HepG2 (cell line): ENCODE measurements at regions not wholly inside any gene's neighbourhood (a gene's known extent, or its start where the extent isn't known, plus 50 kb on each side); places are given as distances from the start of the nearest gene placed in this dataset.
"Not testable (repeated sequence)": the region's sequence is repeated elsewhere in the genome, so short reads cannot be mapped to it uniquely, and the experiment has no call there.

Experiments
- ASH2L ChIP-seq: fragments of 300-600, 200-600 bp; sonication (generic); IDR thresholded peaks from 2 replicates; pipeline ENCODE4 v1.7.0; 2017; ENCODE audit warnings: low read depth, mild to moderate bottlenecking, moderate library complexity, mixed read lengths, low read length; ENCODE audit not compliant: insufficient read length
- FOXM1 ChIP-seq: sonication (generic); formaldehyde crosslinking; IDR thresholded peaks from 2 replicates; pipeline ENCODE4 v1.5.0; 2020; ENCODE audit warnings: missing genetic modification reagents
- KLF6 ChIP-seq: IDR thresholded peaks from 2 replicates; pipeline ENCODE4 v1.8.0; 2016; ENCODE audit warnings: missing biosample characterization, missing genetic modification reagents
- POLR2A ChIP-seq, 2 experiments: IDR thresholded peaks; 2 replicates each; pipeline ENCODE4 v1.6.1; 2011; ENCODE audit warnings: low read depth in 2 of 2, low read length in 2 of 2, mild to moderate bottlenecking in 1 of 2, moderate library complexity in 1 of 2; ENCODE audit not compliant: insufficient read depth in 1 of 2
- TF ChIP-seq, protein P1 (sequence below): fragments of 450-650 bp; IDR thresholded peaks from 2 replicates; pipeline ENCODE4 v1.6.1; 2017; ENCODE audit warnings: mild to moderate bottlenecking

DNA sequence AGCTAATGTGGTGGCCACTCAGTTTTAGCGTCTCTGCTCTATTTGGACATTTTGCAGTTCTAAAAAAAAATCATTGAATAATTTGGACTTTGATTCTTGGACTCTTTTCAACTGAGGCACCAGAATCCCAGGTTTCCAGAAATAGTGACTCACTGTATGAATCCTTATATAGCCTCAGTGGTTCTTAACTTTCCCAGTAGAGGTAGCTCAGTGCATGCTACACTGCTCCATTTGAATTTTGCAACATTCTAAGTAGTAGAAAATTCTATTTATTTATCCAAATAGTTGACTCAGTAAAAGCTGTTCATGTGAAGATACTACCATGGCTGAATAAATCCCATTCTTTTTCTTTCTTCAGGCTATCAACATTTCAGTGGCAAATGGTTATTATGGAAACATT lies 1544.0 kb downstream of the RPIA start:
- TF ChIP-seq, protein P1, sequence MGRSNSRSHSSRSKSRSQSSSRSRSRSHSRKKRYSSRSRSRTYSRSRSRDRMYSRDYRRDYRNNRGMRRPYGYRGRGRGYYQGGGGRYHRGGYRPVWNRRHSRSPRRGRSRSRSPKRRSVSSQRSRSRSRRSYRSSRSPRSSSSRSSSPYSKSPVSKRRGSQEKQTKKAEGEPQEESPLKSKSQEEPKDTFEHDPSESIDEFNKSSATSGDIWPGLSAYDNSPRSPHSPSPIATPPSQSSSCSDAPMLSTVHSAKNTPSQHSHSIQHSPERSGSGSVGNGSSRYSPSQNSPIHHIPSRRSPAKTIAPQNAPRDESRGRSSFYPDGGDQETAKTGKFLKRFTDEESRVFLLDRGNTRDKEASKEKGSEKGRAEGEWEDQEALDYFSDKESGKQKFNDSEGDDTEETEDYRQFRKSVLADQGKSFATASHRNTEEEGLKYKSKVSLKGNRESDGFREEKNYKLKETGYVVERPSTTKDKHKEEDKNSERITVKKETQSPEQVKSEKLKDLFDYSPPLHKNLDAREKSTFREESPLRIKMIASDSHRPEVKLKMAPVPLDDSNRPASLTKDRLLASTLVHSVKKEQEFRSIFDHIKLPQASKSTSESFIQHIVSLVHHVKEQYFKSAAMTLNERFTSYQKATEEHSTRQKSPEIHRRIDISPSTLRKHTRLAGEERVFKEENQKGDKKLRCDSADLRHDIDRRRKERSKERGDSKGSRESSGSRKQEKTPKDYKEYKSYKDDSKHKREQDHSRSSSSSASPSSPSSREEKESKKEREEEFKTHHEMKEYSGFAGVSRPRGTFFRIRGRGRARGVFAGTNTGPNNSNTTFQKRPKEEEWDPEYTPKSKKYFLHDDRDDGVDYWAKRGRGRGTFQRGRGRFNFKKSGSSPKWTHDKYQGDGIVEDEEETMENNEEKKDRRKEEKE: not testable (repeated sequence)
- not testable (repeated sequence) for TF ChIP-seq FOXM1 (CRISPR knock-in tag); POLR2A (IDR thresholded peaks at IDR 0.05; ENCODE audit: insufficient read depth in 1 of 2, low read depth in 2 of 2, low read length in 2 of 2); ASH2L; KLF6 (CRISPR knock-in tag)
